Ovary (tissue), 3 donors: ENCODE measurements at regions not wholly inside any gene's neighbourhood (a gene's known extent, or its start where the extent isn't known, plus 50 kb on each side); places are given as distances from the start of the nearest gene placed in this dataset.

Experiments
- EP300 ChIP-seq: sonication (generic); formaldehyde crosslinking; IDR thresholded peaks from one replicate; pipeline ENCODE4 v1.6.1; 2017; ENCODE audit warnings: antibody characterized with exemption
- POLR2A ChIP-seq: fragments of 450-650 bp; IDR thresholded peaks from one replicate; pipeline ENCODE4 v1.6.1; 2017; ENCODE audit warnings: antibody characterized with exemption, mild to moderate bottlenecking, moderate library complexity
- TF ChIP-seq, protein P1 (sequence below), 3 donors: fragments of 450-650 bp in 2 of 3; fragments of 200-600 bp in 1 of 3; IDR thresholded peaks; one replicate each; pipeline versions ENCODE4 v1.5.1 to v1.8.0; 2016 to 2022; ENCODE audit warnings: antibody characterized with exemption in 3 of 3, mild to moderate bottlenecking in 1 of 3
- donor health status: DM: no; HTN: no; CAD: no.

GRCh38 chr7:155204744-155205367 is 92.8 kb upstream of the INSIG1 start:
- TF ChIP-seq, protein P1, sequence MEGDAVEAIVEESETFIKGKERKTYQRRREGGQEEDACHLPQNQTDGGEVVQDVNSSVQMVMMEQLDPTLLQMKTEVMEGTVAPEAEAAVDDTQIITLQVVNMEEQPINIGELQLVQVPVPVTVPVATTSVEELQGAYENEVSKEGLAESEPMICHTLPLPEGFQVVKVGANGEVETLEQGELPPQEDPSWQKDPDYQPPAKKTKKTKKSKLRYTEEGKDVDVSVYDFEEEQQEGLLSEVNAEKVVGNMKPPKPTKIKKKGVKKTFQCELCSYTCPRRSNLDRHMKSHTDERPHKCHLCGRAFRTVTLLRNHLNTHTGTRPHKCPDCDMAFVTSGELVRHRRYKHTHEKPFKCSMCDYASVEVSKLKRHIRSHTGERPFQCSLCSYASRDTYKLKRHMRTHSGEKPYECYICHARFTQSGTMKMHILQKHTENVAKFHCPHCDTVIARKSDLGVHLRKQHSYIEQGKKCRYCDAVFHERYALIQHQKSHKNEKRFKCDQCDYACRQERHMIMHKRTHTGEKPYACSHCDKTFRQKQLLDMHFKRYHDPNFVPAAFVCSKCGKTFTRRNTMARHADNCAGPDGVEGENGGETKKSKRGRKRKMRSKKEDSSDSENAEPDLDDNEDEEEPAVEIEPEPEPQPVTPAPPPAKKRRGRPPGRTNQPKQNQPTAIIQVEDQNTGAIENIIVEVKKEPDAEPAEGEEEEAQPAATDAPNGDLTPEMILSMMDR (IDR thresholded peaks at IDR 0.05): no peak
- no peak for TF ChIP-seq POLR2A
- no peak for TF ChIP-seq EP300
